SK-N-SH (cell line): ENCODE measurements at regions not wholly inside any gene's neighbourhood (a gene's known extent, or its start where the extent isn't known, plus 50 kb on each side); places are given as distances from the start of the nearest gene placed in this dataset.

Source experiments
- CTCF ChIP-seq: fragments of 200-600 bp; sonication (generic); IDR thresholded peaks from 2 replicates; pipeline ENCODE4 v1.6.1; 2017; ENCODE audit warnings: antibody characterized with exemption, mild to moderate bottlenecking, moderate library complexity
- EZH2phosphoT487 ChIP-seq: fragments of 200-600 bp; sonication (generic); IDR thresholded peaks from 2 replicates; pipeline ENCODE4 v1.6.1; 2017; ENCODE audit warnings: low read depth, mixed run types, mild to moderate bottlenecking, antibody characterized with exemption, moderate library complexity, borderline replicate concordance
- MXI1 ChIP-seq: IDR thresholded peaks from 2 replicates; pipeline ENCODE4 v1.6.1; 2012; ENCODE audit warnings: mild to moderate bottlenecking, low read depth, low read length, improper control_type of control experiment
- POLR2AphosphoS5 ChIP-seq: IDR thresholded peaks from 2 replicates; pipeline ENCODE4 v1.6.1; 2012; ENCODE audit warnings: low read depth, low read length
- RFX5 ChIP-seq: IDR thresholded peaks from 2 replicates; pipeline ENCODE4 v1.6.1; 2012; ENCODE audit warnings: mild to moderate bottlenecking, improper control_type of control experiment, low read length
- TEAD4 ChIP-seq: IDR thresholded peaks from 2 replicates; pipeline ENCODE4 v1.4.0; 2012; ENCODE audit warnings: mild to moderate bottlenecking, borderline replicate concordance; ENCODE audit not compliant: insufficient read depth

GRCh38 chr4:106671716-106672115, 303.1 kb upstream of the GIMD1 start:
- TF ChIP-seq RFX5 (no peak), CTCF (no peak), EZH2phosphoT487 (no peak), MXI1 (no peak), TEAD4 (0 out of 2 replicates have a peak, but pooled peaks have one; percentile 25), POLR2AphosphoS5 (no peak)
